ENCODE measurements at regions not wholly inside any gene's neighbourhood (a gene's known extent, or its start where the extent isn't known, plus 50 kb on each side); places are given as distances from the start of the nearest gene placed in this dataset.

DNA sequence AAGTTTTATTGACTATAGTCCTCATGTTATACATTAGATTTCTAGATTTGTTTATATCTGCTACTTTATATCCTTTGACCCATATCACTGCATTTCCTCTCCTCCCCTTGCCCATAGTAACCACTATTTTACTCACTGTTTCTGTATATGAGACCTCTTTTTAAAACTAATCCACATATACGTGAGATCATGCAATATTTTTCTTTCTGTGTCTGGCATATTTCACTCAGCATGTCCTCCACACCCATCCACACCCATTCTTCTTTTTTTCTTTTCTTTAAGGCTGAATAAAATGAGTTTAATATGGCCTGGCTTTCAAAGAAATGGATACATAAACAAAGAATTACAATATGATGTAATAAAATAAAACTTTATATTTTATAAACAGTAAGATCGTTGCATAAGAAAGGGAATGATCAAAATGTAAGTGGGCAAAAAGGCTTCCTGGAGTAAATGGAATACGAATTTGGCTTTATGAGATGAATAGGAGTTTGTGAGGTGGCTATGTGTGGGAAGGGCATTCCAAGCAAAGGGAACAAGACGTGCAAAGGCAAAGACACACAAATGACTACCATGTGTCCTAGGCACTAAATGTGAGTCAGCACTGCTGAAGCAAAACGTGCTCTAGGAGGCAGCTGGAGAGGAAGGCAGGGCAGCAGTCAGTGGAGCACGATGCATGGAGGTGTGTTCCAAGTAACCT is 53.2 kb upstream of the HIF1A start:
- Histone ChIP-seq H3K27ac (no peak overlapping the region), H3K4me3 (no peak overlapping the region), H3K4me1 (peaks cover 8% of the 10 kb centered on the region in 2 donors), H3K36me3 (no peaks in the 10 kb centered on the region), H3K27me3 (no peaks in the 10 kb centered on the region), H3K9me3 (no peaks in the 10 kb centered on the region)
- intact Hi-C loops (cut with DNase I; ENCODE audit: low total_unique reads) = no loop called here
- no peak for DNase-seq
- no peak for ATAC-seq
- TF ChIP-seq POLR2A (IDR thresholded peaks at IDR 0.05) = no peak
- TF ChIP-seq, protein P1, sequence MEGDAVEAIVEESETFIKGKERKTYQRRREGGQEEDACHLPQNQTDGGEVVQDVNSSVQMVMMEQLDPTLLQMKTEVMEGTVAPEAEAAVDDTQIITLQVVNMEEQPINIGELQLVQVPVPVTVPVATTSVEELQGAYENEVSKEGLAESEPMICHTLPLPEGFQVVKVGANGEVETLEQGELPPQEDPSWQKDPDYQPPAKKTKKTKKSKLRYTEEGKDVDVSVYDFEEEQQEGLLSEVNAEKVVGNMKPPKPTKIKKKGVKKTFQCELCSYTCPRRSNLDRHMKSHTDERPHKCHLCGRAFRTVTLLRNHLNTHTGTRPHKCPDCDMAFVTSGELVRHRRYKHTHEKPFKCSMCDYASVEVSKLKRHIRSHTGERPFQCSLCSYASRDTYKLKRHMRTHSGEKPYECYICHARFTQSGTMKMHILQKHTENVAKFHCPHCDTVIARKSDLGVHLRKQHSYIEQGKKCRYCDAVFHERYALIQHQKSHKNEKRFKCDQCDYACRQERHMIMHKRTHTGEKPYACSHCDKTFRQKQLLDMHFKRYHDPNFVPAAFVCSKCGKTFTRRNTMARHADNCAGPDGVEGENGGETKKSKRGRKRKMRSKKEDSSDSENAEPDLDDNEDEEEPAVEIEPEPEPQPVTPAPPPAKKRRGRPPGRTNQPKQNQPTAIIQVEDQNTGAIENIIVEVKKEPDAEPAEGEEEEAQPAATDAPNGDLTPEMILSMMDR (IDR thresholded peaks at IDR 0.05 in 4 of 5, conservative IDR thresholded peaks at IDR 0.05 in 1 of 5) = no peak
- in situ Hi-C loops (cut with MboI; ENCODE audit: low sequenced_read_pairs in 4 of 4) = no loop called here

DNA sequence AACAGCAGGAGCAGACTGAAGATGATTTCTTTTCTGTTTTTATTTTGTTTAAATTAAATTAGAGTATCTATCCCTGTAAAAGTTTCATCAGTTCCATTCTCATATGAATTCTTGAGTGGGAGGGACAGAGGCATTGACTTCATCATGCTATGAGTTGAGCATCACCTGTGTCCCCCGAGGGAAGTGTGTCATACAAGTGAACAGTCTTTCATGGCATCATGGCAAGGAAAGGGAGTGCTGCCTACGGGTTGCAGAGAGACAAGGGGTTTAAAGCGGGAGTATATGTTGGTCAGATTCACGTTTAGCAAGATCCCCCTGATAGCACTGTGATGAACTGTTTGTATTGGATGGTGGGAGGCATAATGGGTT is 52.7 kb upstream of the HIF1A start:
- H3K4me1 ChIP-seq = peaks cover 8% of the 10 kb centered on the region in 2 donors
- no peak overlapping the region for H3K27ac ChIP-seq
- in situ Hi-C loops (cut with MboI; ENCODE audit: low sequenced_read_pairs in 4 of 4) (no loop called here), intact Hi-C loops (cut with DNase I; ENCODE audit: low total_unique reads) (no loop called here)
- ATAC-seq (no peak), DNase-seq (no peak)
- TF ChIP-seq, protein P1 (IDR thresholded peaks at IDR 0.05 in 4 of 5, conservative IDR thresholded peaks at IDR 0.05 in 1 of 5) = no peak
- TF ChIP-seq POLR2A (IDR thresholded peaks at IDR 0.05) = no peak
- H3K36me3 ChIP-seq = no peaks in the 10 kb centered on the region
- no peaks in the 10 kb centered on the region for H3K9me3 ChIP-seq
- no peak overlapping the region for H3K4me3 ChIP-seq
- H3K27me3 ChIP-seq = no peaks in the 10 kb centered on the region

DNA sequence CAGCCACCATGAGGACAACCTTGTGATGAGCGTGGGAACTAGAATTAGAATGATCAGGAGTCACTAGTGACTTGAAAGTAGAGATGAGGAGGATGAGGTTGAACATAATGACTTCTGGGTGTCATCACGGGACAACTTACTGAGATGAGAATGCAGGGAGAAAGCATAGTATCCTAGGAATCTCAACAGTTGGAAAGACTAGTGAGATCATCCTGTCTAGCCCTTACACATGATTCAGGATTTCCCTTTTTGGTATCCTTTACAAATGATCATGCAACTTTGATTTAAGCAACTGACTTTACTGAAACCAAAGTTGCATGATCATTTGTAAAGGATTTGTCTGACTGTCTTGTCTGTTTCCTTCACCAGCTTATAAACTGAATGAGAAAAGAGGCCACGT is 51.8 kb upstream of the HIF1A start:
- no peak for DNase-seq
- Histone ChIP-seq H3K4me3 (no peak overlapping the region), H3K36me3 (no peaks in the 10 kb centered on the region), H3K4me1 (peaks cover 8% of the 10 kb centered on the region in 2 donors), H3K27me3 (no peaks in the 10 kb centered on the region), H3K9me3 (no peaks in the 10 kb centered on the region), H3K27ac (no peak overlapping the region)
- ATAC-seq = no peak
- TF ChIP-seq, protein P1 (IDR thresholded peaks at IDR 0.05 in 4 of 5, conservative IDR thresholded peaks at IDR 0.05 in 1 of 5) = no peak
- TF ChIP-seq POLR2A (IDR thresholded peaks at IDR 0.05) = no peak
- in situ Hi-C loops (cut with MboI; ENCODE audit: low sequenced_read_pairs in 4 of 4) = no loop called here
- intact Hi-C loops (cut with DNase I; ENCODE audit: low total_unique reads) = no loop called here

DNA sequence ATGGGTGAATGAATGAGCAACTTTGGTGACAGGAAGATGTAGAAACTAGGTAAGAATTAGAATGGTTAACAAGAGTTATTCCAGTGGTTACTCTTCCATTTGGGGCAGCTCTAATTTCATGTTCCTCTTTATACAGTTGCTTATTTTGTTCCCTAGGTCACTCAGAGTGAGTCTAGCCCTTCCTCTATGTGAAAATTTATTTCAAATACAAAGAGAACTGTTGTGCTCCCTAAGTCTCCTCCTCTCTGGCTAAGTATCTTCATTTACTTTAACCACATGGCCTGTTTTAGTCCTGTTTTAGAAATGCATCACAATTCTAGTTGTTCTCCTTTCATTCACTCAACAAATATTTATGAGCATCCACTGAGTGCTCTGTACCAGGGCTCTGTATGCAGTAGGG is 51.1 kb upstream of the HIF1A start:
- TF ChIP-seq, protein P1 (IDR thresholded peaks at IDR 0.05 in 4 of 5, conservative IDR thresholded peaks at IDR 0.05 in 1 of 5) = no peak
- TF ChIP-seq POLR2A (IDR thresholded peaks at IDR 0.05) = no peak
- DNase-seq (no peak), ATAC-seq (no peak)
- Histone ChIP-seq H3K36me3 (no peaks in the 10 kb centered on the region), H3K27me3 (no peaks in the 10 kb centered on the region), H3K27ac (no peak overlapping the region), H3K4me1 (peaks cover 8% of the 10 kb centered on the region in 2 donors), H3K9me3 (no peaks in the 10 kb centered on the region), H3K4me3 (no peak overlapping the region)
- in situ Hi-C loops (cut with MboI; ENCODE audit: low sequenced_read_pairs in 4 of 4) (no loop called here), intact Hi-C loops (cut with DNase I; ENCODE audit: low total_unique reads) (no loop called here)

DNA sequence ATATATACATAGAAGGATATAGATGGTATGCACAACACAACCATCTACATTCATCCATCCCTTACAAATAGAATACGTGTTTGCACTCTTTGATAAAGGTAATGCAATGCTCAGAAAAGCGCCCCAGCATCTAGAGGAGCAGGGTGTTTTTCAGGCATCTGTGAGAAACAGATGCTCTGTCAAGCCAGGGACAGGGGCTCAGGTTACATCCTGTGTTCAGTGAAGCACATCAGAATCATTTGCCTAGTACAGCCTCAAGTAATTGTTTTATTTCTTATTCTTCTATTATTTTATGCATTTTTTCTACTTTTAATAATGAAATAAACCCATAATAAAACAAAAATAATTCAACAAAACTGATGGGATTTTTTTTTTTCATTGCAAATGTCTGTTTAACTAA is 50.5 kb upstream of the HIF1A start:
- H3K4me3 ChIP-seq = no peak overlapping the region
- in situ Hi-C loops (cut with MboI; ENCODE audit: low sequenced_read_pairs in 4 of 4) = no loop called here

More for the DNA sequence above, 50.5 kb upstream of the HIF1A start:
- Histone ChIP-seq H3K27me3 (no peaks in the 10 kb centered on the region), H3K4me1 (peaks cover 8% of the 10 kb centered on the region in 2 donors), H3K27ac (no peak overlapping the region), H3K9me3 (no peaks in the 10 kb centered on the region), H3K36me3 (no peaks in the 10 kb centered on the region)
- DNase-seq (no peak), ATAC-seq (no peak)
- intact Hi-C loops (cut with DNase I; ENCODE audit: low total_unique reads) = no loop called here
- TF ChIP-seq, protein P1 (IDR thresholded peaks at IDR 0.05 in 4 of 5, conservative IDR thresholded peaks at IDR 0.05 in 1 of 5) = no peak
- no peak for TF ChIP-seq POLR2A (IDR thresholded peaks at IDR 0.05)
